ENCODE measurements at regions not wholly inside any gene's neighbourhood (a gene's known extent, or its start where the extent isn't known, plus 50 kb on each side); places are given as distances from the start of the nearest gene placed in this dataset.

- DNase-seq (ENCODE audit: insufficient read length, low spot score) (no peak), FAIRE-seq (no peak)
- TF ChIP-seq, protein P1, sequence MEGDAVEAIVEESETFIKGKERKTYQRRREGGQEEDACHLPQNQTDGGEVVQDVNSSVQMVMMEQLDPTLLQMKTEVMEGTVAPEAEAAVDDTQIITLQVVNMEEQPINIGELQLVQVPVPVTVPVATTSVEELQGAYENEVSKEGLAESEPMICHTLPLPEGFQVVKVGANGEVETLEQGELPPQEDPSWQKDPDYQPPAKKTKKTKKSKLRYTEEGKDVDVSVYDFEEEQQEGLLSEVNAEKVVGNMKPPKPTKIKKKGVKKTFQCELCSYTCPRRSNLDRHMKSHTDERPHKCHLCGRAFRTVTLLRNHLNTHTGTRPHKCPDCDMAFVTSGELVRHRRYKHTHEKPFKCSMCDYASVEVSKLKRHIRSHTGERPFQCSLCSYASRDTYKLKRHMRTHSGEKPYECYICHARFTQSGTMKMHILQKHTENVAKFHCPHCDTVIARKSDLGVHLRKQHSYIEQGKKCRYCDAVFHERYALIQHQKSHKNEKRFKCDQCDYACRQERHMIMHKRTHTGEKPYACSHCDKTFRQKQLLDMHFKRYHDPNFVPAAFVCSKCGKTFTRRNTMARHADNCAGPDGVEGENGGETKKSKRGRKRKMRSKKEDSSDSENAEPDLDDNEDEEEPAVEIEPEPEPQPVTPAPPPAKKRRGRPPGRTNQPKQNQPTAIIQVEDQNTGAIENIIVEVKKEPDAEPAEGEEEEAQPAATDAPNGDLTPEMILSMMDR (IDR thresholded peaks at IDR 0.05; ENCODE audit: insufficient read depth, missing control alignments) = no peak
Observed at GRCh38 chr18:28905509-28905908, 728.6 kb upstream of the CDH2 start.

- peak; percentile 61 for FAIRE-seq
- TF ChIP-seq, protein P1 (IDR thresholded peaks at IDR 0.05; ENCODE audit: insufficient read depth, missing control alignments) = no peak
Observed at GRCh38 chr18:28904789-28905364, 727.9 kb upstream of the CDH2 start.

GRCh38 chr18:28903306-28903705 lies 726.4 kb upstream of the CDH2 start:
- DNase-seq (ENCODE audit: insufficient read length, low spot score) (no peak), FAIRE-seq (no peak)
- TF ChIP-seq, protein P1 (IDR thresholded peaks at IDR 0.05; ENCODE audit: insufficient read depth, missing control alignments) = no peak

More at GRCh38 chr18:28904789-28905364, 727.9 kb upstream of the CDH2 start:
- DNase-seq (ENCODE audit: insufficient read length, low spot score) = no peak

GRCh38 chr18:28890791-28891190 lies 713.9 kb upstream of the CDH2 start:
- FAIRE-seq (peak; percentile 87), DNase-seq (ENCODE audit: insufficient read length, low spot score) (no peak)
- TF ChIP-seq, protein P1 (IDR thresholded peaks at IDR 0.05; ENCODE audit: insufficient read depth, missing control alignments) = no peak

GRCh38 chr18:28884304-28884703 lies 707.4 kb upstream of the CDH2 start:
- FAIRE-seq (peak; percentile 21), DNase-seq (ENCODE audit: insufficient read length, low spot score) (no peak)
- TF ChIP-seq, protein P1 (IDR thresholded peaks at IDR 0.05; ENCODE audit: insufficient read depth, missing control alignments) = no peak

DNA sequence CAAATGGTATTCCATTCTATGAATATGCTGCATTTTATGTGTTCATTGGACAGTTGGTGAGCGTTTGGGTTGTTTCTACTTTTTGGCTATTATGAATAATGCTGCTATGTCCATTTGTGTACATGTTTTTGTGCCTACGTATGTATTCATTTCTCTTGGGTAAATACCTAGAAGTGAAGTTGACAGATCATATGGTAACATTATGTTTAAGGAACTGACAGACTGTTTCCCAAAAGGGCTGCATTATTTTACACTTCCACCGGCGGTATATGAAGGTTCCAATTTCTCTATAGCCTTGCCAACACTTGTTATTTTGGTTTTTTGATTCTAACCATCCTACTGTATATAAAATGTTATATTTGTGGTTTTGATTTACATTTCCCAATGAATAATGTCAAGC lies 703.9 kb upstream of the CDH2 start:
- no peak for DNase-seq (ENCODE audit: insufficient read length, low spot score)
- FAIRE-seq = no peak
- TF ChIP-seq, protein P1 (IDR thresholded peaks at IDR 0.05; ENCODE audit: insufficient read depth, missing control alignments) = no peak

DNA sequence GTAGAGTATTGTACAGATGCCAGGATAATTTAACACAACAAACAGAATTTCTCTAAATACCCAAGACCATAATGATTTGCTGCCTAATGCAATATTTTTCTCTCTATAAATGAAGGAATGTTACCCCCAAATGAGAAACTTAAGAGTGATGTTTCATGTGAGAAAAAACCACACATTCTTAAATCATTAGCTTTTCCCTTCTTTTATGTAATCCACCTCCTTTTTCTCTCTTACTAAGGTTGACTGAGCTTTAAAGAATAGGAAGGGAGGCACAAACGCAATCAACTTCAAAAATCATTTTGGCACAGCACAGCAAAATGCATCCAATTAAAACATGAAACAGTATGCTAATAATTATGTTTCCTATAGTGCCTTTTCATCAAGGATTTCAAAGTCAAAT lies 698.1 kb upstream of the CDH2 start:
- TF ChIP-seq, protein P1 (IDR thresholded peaks at IDR 0.05; ENCODE audit: insufficient read depth, missing control alignments) = no peak
- DNase-seq (ENCODE audit: insufficient read length, low spot score) (no peak), FAIRE-seq (peak; percentile 76)

Measured in D721Med (cell line).